Large intestine (tissue), 3 donors: ENCODE measurements at regions not wholly inside any gene's neighbourhood (a gene's known extent, or its start where the extent isn't known, plus 50 kb on each side); places are given as distances from the start of the nearest gene placed in this dataset.

Experiments used
- DNase-seq, 2 donors: peaks; one replicate each; pipeline versions ENCODE4 v3.0.0 to v3.0.0-alpha.2; 2013
- H3K27ac ChIP-seq: one replicate; pipeline ENCODE4 v1.5.1; 2013; ENCODE audit warnings: low read length
- H3K27me3 ChIP-seq: 2 replicates; pipeline ENCODE4 v1.6.1; 2013; ENCODE audit warnings: low read length; ENCODE audit not compliant: control insufficient read depth, insufficient read depth
- H3K36me3 ChIP-seq: 2 replicates; pipeline ENCODE4 v1.6.1; 2013; ENCODE audit warnings: low read length; ENCODE audit not compliant: control insufficient read depth, insufficient read depth
- H3K4me1 ChIP-seq: one replicate; pipeline ENCODE4 v1.6.1; 2013; ENCODE audit warnings: low read length; ENCODE audit not compliant: control insufficient read depth, insufficient read depth
- H3K4me3 ChIP-seq: one replicate; pipeline ENCODE4 v1.5.1; 2013; ENCODE audit warnings: low read length
- H3K9me3 ChIP-seq: one replicate; pipeline ENCODE4 v1.6.1; 2013; ENCODE audit warnings: mild to moderate bottlenecking, low read depth, low read length, moderate library complexity; ENCODE audit not compliant: control insufficient read depth
- WGBS: methylation state at CpG from one replicate; pipeline ENCODE4 v1.1.5; 2013; ENCODE audit warnings: low lambda C conversion rate; ENCODE audit not compliant: insufficient coverage; 5-methylcytosine and 5-hydroxymethylcytosine counted together

DNA sequence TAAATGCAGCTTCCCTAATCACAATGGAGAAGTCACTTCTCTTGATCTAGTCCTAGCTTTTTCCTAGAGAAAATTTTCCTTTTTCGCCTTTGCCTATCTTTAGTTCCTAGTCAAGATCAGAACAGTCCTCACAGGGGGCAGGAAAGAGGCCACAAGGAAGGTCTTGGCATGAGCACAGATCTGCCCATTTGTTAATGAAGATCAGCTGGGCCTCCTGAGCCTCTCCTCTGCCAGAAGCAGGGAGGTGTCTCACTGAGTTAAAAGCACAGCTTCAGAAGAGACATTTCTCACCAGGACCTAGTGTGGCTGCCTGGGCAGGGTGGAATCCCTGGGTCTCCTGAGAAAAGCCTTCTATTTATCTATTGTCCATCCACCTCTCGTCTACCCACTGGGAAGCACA lies 357.8 kb downstream of the TMEM38B start:
- WGBS = no CpG with 5 or more reads among the region's 2 CpGs
- H3K27ac ChIP-seq = no peak overlapping the region
- no peak overlapping the region for H3K4me3 ChIP-seq
- no peaks in the 10 kb centered on the region for H3K9me3 ChIP-seq
- no peaks in the 10 kb centered on the region for H3K4me1 ChIP-seq
- no peak for DNase-seq
- H3K36me3 ChIP-seq = no peaks in the 10 kb centered on the region
- no peaks in the 10 kb centered on the region for H3K27me3 ChIP-seq

DNA sequence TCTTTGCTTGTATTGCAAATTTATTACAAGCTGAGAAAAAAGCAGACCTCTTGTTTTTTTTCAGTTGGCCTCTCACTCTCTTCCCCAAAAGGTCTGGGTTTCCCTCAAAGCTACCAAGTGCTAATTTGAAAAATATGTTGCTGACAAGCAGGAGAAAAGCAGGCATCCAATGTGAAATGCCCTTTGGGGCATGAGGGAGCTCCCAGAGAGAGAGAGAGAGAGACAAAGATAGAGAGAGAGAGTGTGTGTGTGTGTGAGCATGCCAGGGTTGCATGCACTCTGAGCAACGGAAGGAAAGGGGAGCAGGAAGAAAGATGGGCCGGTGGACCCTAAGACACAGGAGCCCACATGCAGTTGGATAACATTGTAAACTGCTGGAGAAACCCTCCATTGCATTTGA lies 358.4 kb downstream of the TMEM38B start:
- no peak for DNase-seq
- 60% methylated on average over 2 of the region's 2 CpGs for WGBS

DNA sequence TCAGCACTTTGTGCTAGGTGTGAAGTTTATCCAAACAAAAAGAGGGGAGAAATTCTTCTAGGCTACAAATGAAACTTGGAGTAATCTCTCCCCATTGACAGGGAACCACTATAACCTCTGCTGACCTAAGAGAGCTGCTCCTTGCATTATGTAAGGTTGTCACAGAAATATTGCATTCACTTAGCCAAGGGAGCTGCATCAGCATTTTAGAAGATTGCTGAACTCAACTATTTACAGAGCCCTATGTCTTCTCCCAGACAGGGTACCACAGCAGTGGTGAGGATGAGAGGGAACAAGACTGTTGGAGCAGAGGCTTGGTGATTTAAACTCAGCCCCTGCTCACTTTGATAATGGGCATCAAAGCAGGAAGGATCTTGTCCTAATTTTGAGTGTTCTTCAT lies 362.0 kb downstream of the TMEM38B start:
- Histone ChIP-seq H3K27me3 (no peaks in the 10 kb centered on the region), H3K36me3 (no peaks in the 10 kb centered on the region), H3K4me1 (no peaks in the 10 kb centered on the region), H3K4me3 (no peak overlapping the region), H3K9me3 (no peaks in the 10 kb centered on the region), H3K27ac (no peak overlapping the region)
- DNase-seq = no peak

More for the DNA sequence above, 358.4 kb downstream of the TMEM38B start:
- no peak overlapping the region for H3K27ac ChIP-seq
- no peaks in the 10 kb centered on the region for H3K27me3 ChIP-seq
- no peaks in the 10 kb centered on the region for H3K4me1 ChIP-seq
- H3K36me3 ChIP-seq = no peaks in the 10 kb centered on the region
- H3K4me3 ChIP-seq = no peak overlapping the region
- no peaks in the 10 kb centered on the region for H3K9me3 ChIP-seq

DNA sequence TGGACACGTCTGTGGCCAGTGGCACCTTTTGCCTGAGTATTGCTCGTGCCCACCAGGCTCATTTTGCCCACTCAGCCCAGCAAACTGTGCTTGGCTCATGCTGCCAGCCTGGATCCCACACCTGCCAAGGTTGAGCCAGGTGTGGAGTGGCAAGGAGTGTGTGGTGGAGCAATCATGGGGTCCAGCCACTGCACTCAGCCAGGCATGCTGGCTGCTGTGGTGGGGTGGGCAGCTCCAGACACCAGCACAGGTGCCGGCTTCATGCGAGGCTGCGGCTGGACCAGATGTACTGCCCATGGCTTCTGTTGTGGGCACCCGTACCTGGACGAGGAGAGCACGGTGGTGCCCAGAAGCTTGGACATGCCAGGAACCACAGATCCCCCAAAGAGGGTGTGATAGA lies 364.1 kb downstream of the TMEM38B start:
- no peak overlapping the region for H3K4me3 ChIP-seq
- no CpG with 5 or more reads among the region's 8 CpGs for WGBS
- no peaks in the 10 kb centered on the region for H3K9me3 ChIP-seq
- H3K27me3 ChIP-seq = no peaks in the 10 kb centered on the region
- no peak for DNase-seq
- no peaks in the 10 kb centered on the region for H3K36me3 ChIP-seq
- no peaks in the 10 kb centered on the region for H3K4me1 ChIP-seq
- no peak overlapping the region for H3K27ac ChIP-seq

DNA sequence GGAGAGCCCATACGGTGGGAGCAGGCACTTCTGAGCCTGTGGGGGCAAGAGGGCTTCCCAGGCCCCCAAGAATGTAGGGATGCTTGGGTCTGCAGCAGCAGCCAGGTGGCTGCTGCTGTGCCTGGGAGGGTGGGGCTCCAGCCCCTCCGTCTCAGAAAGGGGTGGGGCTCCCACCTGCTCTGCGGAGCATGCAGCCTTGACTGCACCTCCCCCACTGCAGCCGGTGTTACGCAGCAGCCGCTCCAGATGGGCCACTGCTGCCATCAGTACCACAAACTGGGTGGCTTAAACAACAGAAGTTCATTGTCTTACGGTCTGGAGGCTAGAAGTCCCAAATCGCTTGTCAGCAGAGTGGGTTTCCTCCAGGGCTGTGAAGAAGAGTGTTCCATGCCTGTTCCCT lies 365.5 kb downstream of the TMEM38B start:
- H3K4me1 ChIP-seq = no peaks in the 10 kb centered on the region
- DNase-seq = no peak
- no peaks in the 10 kb centered on the region for H3K36me3 ChIP-seq
- H3K9me3 ChIP-seq = no peaks in the 10 kb centered on the region
- H3K4me3 ChIP-seq = no peak overlapping the region
- H3K27me3 ChIP-seq = no peaks in the 10 kb centered on the region
- WGBS = no CpG with 5 or more reads among the region's 8 CpGs
- H3K27ac ChIP-seq = no peak overlapping the region

DNA sequence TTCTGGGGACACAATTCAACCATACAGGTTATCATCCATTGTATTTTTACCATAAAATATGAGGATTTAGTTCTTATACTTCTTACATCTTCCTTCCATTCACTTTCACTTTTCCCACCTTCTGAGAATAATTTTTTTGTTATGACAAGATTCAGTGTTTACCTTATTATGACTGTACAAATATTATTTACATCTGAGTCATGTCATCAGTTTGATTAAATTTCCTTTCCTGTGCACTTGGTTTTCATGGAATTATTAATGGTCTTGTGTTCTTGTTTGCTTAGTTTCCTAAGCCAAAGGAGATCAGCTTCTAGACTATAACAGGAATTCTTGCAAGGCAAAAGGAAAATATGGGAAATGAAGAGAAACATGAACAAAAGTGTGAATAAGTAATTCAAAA lies 366.5 kb downstream of the TMEM38B start:
- Histone ChIP-seq H3K4me3 (no peak overlapping the region), H3K36me3 (no peaks in the 10 kb centered on the region), H3K9me3 (no peaks in the 10 kb centered on the region), H3K4me1 (no peaks in the 10 kb centered on the region), H3K27me3 (no peaks in the 10 kb centered on the region), H3K27ac (no peak overlapping the region)
- no peak for DNase-seq

DNA sequence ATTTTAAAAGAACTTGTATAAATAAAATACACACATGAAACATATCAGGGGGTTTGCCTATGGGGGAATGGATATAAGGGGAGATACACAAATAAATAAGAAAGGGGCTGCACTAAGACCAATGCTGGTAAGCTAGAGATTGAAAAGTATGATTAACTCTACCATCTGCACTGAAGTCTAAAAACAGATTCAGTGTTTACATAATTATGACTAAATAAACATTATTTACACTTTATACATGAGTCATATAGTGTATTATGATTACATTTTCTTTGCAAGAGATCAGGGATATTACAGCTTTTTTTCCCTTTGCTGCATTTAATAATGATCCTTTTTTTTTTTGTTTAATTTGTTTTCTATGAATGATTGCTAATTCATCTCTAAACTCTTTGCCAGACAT lies 367.9 kb downstream of the TMEM38B start:
- Histone ChIP-seq H3K36me3 (no peaks in the 10 kb centered on the region), H3K9me3 (no peaks in the 10 kb centered on the region), H3K27me3 (no peaks in the 10 kb centered on the region), H3K4me3 (no peak overlapping the region), H3K27ac (no peak overlapping the region), H3K4me1 (no peaks in the 10 kb centered on the region)
- no peak for DNase-seq

DNA sequence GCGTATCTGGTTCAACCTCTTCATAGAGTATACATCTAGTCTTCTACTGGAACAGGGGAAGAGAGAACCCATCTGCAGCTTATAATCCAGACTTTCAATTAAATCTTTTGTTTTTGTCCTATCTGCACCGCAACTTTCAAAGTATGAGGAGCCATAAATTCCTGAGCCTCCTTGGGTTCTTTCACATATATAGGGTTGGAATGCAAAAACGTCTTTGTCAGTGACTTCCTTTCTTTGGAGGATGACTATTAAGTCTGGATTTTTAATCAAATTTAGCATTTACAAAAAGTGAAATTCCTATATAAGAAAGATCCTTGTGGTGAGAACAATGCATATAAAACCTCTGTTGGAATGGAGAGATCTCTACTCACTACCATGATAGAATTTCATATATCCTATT lies 370.8 kb downstream of the TMEM38B start:
- DNase-seq = no peak
- Histone ChIP-seq H3K36me3 (no peaks in the 10 kb centered on the region), H3K4me1 (no peaks in the 10 kb centered on the region), H3K27ac (no peak overlapping the region), H3K9me3 (no peaks in the 10 kb centered on the region), H3K27me3 (no peaks in the 10 kb centered on the region), H3K4me3 (no peak overlapping the region)
- 90% methylated on average over 2 of the region's 3 CpGs for WGBS

DNA sequence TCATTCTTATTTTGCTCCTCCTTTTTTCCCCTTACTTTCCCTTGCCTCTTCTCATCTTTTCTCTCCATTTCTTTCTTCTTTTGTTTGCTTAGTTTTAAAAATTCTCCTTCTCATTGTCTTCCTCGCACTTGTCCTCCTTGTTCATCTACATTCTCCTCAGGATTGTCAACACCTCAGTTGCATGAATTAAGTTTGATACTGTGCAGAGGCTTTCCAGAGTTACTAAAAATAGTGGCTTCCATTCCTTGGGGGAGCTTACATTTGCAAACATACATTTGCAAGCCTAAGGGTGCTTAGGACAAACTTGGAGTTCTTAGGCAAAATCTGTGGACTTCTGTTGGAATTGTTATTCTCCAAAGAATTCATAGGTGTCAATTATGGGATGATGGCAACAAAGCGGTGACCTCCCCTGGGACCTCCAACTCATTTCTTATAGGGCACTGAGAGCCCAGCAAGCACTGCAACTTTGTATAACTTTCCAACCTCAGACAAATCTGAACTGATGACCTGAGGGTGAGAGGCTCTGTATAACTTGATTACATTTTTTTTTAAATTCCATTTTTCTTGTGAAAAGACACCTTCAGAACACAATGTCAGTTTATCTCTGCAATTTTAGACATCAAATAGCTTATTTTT lies 371.4 kb downstream of the TMEM38B start:
- DNase-seq = no peak
- no peaks in the 10 kb centered on the region for H3K4me1 ChIP-seq
- no peaks in the 10 kb centered on the region for H3K36me3 ChIP-seq
- 100% methylated on average over 1 of the region's 2 CpGs for WGBS
- H3K27ac ChIP-seq = no peak overlapping the region
- no peaks in the 10 kb centered on the region for H3K27me3 ChIP-seq
- no peak overlapping the region for H3K4me3 ChIP-seq
- no peaks in the 10 kb centered on the region for H3K9me3 ChIP-seq

DNA sequence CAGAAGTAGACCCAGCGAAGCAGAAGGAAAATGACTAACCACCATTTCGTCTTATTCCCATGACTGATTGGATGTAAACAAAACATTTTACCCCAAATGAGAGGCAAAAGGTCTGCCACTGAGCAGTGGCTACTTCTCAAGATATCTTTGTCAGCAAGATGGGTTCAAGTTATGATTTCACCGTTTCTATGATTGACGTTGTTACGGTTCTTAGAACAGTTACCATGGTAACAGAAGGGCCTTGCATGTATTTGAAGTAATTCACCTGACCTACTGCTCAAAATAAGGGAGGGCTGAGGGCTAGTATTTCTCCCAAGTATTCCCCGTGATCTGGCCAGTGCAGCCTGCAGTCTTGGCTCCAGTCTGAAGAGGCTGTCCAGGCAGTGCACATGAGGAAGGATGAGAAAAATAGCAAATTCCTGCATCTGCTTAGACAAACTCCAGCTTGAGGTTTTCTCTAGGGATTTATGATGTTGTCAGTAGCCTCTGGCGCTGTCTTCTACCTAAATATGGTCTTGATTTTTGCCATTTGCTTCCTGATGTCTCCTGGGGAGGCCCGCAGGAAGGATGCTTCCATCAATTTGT lies 372.7 kb downstream of the TMEM38B start:
- DNase-seq = no peak
- Histone ChIP-seq H3K9me3 (no peaks in the 10 kb centered on the region), H3K27ac (no peak overlapping the region), H3K4me3 (no peak overlapping the region), H3K27me3 (no peaks in the 10 kb centered on the region), H3K4me1 (no peaks in the 10 kb centered on the region), H3K36me3 (no peaks in the 10 kb centered on the region)
- WGBS = 100% methylated on average over 1 of the region's 8 CpGs

DNA sequence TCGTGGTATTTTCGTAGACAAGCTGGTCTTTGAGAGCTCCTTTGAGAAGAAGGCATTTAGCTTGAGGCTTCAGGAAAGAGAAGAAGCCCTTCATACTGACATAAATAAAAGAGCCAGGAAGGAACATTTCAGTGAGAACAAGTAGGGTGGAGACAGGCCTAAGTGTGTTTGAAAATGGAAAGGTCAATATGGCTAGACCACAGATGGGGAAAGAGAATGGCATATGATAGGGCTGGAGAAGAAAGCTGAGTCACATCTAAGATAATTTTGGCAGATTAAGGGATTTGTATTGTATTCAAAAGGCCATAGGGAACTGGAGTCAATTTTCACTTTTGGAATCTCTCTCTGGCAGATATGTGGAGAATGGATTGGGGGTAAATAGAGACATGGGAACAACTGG lies 374.9 kb downstream of the TMEM38B start:
- H3K36me3 ChIP-seq = no peaks in the 10 kb centered on the region
- no peak overlapping the region for H3K4me3 ChIP-seq
- H3K4me1 ChIP-seq = no peaks in the 10 kb centered on the region
- DNase-seq = no peak
- no peaks in the 10 kb centered on the region for H3K27me3 ChIP-seq
- 100% methylated on average over 1 of the region's 2 CpGs for WGBS
- no peak overlapping the region for H3K27ac ChIP-seq
- H3K9me3 ChIP-seq = no peaks in the 10 kb centered on the region
